ENCODE measurements at regions not wholly inside any gene's neighbourhood (a gene's known extent, or its start where the extent isn't known, plus 50 kb on each side); places are given as distances from the start of the nearest gene placed in this dataset.

DNA sequence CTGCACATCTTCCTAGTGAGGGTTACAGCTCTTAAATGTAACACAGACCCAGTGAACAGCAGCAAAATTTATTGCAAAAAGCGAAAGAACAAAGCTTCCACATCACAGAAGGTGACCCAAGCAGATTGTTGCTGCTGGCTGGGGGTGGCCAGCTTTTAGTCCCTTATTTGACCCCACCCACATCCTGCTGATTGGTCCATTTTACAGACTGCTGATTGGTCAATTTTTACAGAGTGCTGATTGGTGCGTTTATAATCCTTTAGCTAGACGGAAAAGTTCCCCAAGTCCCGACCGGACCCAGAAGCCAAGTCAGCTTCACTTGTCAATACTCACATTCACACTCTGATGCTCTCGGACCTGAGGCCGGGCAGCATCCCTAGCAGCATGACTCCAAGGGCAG, 154.5 kb upstream of the ATP10A start:
- TF ChIP-seq, protein P1, sequence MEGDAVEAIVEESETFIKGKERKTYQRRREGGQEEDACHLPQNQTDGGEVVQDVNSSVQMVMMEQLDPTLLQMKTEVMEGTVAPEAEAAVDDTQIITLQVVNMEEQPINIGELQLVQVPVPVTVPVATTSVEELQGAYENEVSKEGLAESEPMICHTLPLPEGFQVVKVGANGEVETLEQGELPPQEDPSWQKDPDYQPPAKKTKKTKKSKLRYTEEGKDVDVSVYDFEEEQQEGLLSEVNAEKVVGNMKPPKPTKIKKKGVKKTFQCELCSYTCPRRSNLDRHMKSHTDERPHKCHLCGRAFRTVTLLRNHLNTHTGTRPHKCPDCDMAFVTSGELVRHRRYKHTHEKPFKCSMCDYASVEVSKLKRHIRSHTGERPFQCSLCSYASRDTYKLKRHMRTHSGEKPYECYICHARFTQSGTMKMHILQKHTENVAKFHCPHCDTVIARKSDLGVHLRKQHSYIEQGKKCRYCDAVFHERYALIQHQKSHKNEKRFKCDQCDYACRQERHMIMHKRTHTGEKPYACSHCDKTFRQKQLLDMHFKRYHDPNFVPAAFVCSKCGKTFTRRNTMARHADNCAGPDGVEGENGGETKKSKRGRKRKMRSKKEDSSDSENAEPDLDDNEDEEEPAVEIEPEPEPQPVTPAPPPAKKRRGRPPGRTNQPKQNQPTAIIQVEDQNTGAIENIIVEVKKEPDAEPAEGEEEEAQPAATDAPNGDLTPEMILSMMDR (IDR thresholded peaks at IDR 0.05; ENCODE audit: low read depth, low read length, poor library complexity, severe bottlenecking): no peak
- TF ChIP-seq EZH2phosphoT487 (IDR thresholded peaks at IDR 0.05; ENCODE audit: borderline replicate concordance, low read length): no peak
